ENCODE measurements at regions not wholly inside any gene's neighbourhood (a gene's known extent, or its start where the extent isn't known, plus 50 kb on each side); places are given as distances from the start of the nearest gene placed in this dataset.

DNA sequence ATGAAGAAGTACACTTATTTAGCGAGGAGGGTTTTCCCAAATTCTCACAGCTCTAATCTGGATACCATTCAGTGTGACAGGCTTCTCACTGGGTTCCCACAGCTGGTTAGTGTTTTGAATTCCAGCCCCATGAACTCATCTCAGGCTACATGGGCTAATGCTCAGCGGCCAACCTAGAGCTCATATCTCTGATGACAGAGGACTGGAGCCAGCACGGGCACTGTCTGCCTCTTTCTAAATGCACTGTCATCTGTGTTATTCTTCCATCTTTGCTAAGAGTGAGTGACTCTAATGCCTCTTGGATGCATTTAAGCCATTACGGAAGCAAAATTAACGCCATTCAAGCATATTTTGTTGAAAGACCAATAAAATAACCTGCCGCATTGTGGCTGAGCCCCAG lies 308.9 kb upstream of the JAG1 start:
- Histone ChIP-seq H3K23ac (ENCODE audit: insufficient read length) (no peak overlapping the region), H2BK12ac (ENCODE audit: low read depth, low read length) (no peak overlapping the region), H3K27ac (ENCODE audit: low read depth, low read length) (no peak overlapping the region), H2BK20ac (ENCODE audit: low read length) (no peak overlapping the region), H4K91ac (replicated peaks; ENCODE audit: insufficient read length, low read length) (no peak overlapping the region), H2BK15ac (ENCODE audit: low read length) (no peak overlapping the region), H3K4ac (replicated peaks; ENCODE audit: insufficient read length, low read depth, low read length) (no peak overlapping the region), H3K79me2 (ENCODE audit: control insufficient read depth in 1 of 2, insufficient read depth in 2 of 2, low read length in 2 of 2) (no peaks in the 10 kb centered on the region), H4K20me1 (replicated peaks in 1 of 2; ENCODE audit: control insufficient read depth in 1 of 2, insufficient read depth in 2 of 2, low read length in 2 of 2) (no peaks in the 10 kb centered on the region), H2BK5ac (ENCODE audit: low read depth, low read length) (no peak overlapping the region), H2BK120ac (replicated peaks; ENCODE audit: low read depth, low read length) (no peak overlapping the region), H2AK5ac (ENCODE audit: low read depth, low read length) (no peak overlapping the region), H3K14ac (ENCODE audit: insufficient read length) (no peak overlapping the region), H3K18ac (ENCODE audit: extremely low read depth, low read length) (no peak overlapping the region), H3K4me3 (ENCODE audit: extremely low read depth in 1 of 4, insufficient read depth in 2 of 4, low read depth in 3 of 4, low read length in 4 of 4) (no peak overlapping the region), H3K36me3 (ENCODE audit: control insufficient read depth in 2 of 4, insufficient read depth in 4 of 4, low read length in 3 of 4) (no peaks in the 10 kb centered on the region), H3K27me3 (replicated peaks in 1 of 4; ENCODE audit: control insufficient read depth in 3 of 4, extremely low read depth in 1 of 4, insufficient read depth in 3 of 4, low read length in 3 of 4) (no peaks in the 10 kb centered on the region; a peak in 1 of 7 replicates), H3K56ac (replicated peaks; ENCODE audit: insufficient read length, low read depth, low read length) (no peak overlapping the region), H3K4me1 (replicated peaks in 1 of 4; ENCODE audit: control insufficient read depth in 3 of 4, insufficient read depth in 4 of 4, low read length in 3 of 4) (0 out of 7 replicates have a peak, but pooled peaks cover 0 to 2% (median 0%) of the 10 kb centered on the region in 4 experiments), H4K8ac (ENCODE audit: extremely low read depth, insufficient read depth, low read length) (no peak overlapping the region), H3K9me3 (ENCODE audit: insufficient read depth in 2 of 2, low read depth in 1 of 2, low read length in 1 of 2) (no peaks in the 10 kb centered on the region), H3K79me1 (ENCODE audit: low read depth, low read length) (no peaks in the 10 kb centered on the region), H3K23me2 (ENCODE audit: low read depth, low read length) (no peaks in the 10 kb centered on the region), H4K5ac (ENCODE audit: insufficient read length, low read depth, low read length) (no peak overlapping the region), H3K9ac (replicated peaks in 1 of 4; ENCODE audit: extremely low read depth in 1 of 4, low read depth in 3 of 4, low read length in 3 of 4) (no peak overlapping the region), H2AFZ (ENCODE audit: low read length) (no peak overlapping the region), H3K4me2 (ENCODE audit: insufficient read depth in 1 of 2, low read depth in 2 of 2, low read length in 2 of 2) (no peak overlapping the region)
- peak in 1 of 2 experiments; percentile 13 for DNase-seq (ENCODE audit: low read depth in 1 of 2, low spot score in 2 of 2)
- no peak for FAIRE-seq
- POLR2A ChIA-PET (ENCODE audit: partially characterized antibody): no interaction called here
- TF ChIP-seq JUND (IDR thresholded peaks at IDR 0.05; ENCODE audit: low read length): no peak
- CTCF ChIA-PET (ENCODE audit: partially characterized antibody): interaction anchor here (0.7 to 1.4 kb wide), 5 partner anchors 9 to 582 kb away, joined by 3 to 5 read pairs (median 3); no protein-coding TSS in a partner anchor
- WGBS, 2 experiments (ENCODE audit: extremely low coverage in 1 of 2, insufficient coverage in 1 of 2, insufficient read length in 1 of 2, insufficient replicate concordance in 2 of 2, low coverage in 1 of 2, low lambda C conversion rate in 2 of 2, missing lambda C conversion rate in 1 of 2): 86% methylated on average over 6 of the region's 6 CpGs; no CpG with 5 or more reads in 1 of the 2 experiments

Data from H1 (cell line).